ENCODE measurements at regions not wholly inside any gene's neighbourhood (a gene's known extent, or its start where the extent isn't known, plus 50 kb on each side); places are given as distances from the start of the nearest gene placed in this dataset.

- intact Hi-C loops (cut with DNase I): no loop called here
- WGBS: 25% methylated on average over 4 of the region's 4 CpGs
These were observed 199.5 kb downstream of the KCNN2 start for GRCh38 chr5:114561415-114561814.

More at GRCh38 chr5:114561415-114561814, 199.5 kb downstream of the KCNN2 start:
- no peak overlapping the region for H3K4me3 ChIP-seq
- no peak for DNase-seq (ENCODE audit: extremely low spot score)
- no peak overlapping the region for H3K27ac ChIP-seq (replicated peaks in 1 of 4)
- no peaks in the 10 kb centered on the region for H3K4me1 ChIP-seq
- H3K27me3 ChIP-seq: no peaks in the 10 kb centered on the region
- H3K36me3 ChIP-seq: no peaks in the 10 kb centered on the region
- no peak for TF ChIP-seq CTCF (IDR thresholded peaks at IDR 0.05)
- TF ChIP-seq POLR2AphosphoS5 (IDR thresholded peaks at IDR 0.05): no peak
- no peaks in the 10 kb centered on the region for H3K9me3 ChIP-seq

All from esophagus muscularis mucosa (tissue), 4 donors.